ENCODE measurements at regions not wholly inside any gene's neighbourhood (a gene's known extent, or its start where the extent isn't known, plus 50 kb on each side); places are given as distances from the start of the nearest gene placed in this dataset.
A peak's percentile ranks its signal among the peaks of the same experiment; 100 is the strongest.

DNA sequence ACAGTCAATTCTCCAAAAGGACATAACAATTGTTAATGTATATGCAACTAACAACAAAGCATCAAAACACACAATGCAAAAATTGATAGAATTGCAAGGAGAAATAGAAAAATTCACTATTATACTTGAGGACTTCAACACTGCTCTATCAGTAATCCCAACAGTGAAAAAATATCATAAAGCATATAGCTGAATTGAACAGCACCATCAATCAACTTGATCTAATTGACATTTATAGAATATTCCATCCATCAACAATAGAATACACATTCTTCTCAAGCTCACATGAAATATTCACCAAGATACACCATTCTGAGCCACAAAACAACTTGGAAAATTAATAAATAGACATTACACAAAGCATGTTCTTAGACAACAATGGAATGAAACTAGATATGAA is 60.1 kb upstream of the ASXL3 start:
- DNase-seq = no peak

DNA sequence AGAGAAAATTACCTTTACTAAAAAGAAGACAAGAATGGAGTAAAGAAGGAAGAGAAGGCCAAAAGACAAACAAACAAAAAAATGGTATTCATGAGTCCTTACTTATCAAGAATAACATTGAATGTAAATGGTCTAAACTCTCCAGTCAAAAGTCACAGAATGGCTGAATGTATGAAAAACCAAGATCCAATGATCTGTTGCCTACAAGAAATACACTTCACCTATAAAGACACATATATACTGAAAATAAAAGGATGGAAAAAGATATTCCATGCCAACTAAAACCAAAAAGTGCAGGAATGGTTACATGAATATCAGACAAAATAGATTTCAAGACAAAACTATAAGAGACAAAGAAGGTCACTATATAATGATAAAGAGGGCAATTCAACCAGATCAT is 65.0 kb upstream of the ASXL3 start:
- DNase-seq = no peak

DNA sequence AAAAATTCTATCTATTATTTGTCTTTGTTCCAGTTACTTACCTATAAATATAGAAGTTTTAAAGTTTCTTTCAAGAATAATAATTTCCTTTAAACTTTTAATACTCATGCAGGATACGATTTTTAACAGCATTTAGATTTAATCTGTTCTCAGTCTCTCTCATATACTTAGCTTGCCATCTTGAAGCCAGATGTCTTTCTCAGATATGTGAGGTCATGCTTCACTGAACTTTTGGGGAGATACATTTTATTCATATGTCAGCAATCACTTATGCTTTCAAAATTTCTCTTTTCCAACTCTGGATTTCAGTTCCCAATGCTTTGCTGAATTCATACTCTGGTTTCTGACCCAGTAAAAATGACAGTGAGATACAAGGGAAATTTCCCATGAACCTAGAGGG is 66.5 kb upstream of the CCDC178 start:
- peak; percentile 18 for DNase-seq

DNA sequence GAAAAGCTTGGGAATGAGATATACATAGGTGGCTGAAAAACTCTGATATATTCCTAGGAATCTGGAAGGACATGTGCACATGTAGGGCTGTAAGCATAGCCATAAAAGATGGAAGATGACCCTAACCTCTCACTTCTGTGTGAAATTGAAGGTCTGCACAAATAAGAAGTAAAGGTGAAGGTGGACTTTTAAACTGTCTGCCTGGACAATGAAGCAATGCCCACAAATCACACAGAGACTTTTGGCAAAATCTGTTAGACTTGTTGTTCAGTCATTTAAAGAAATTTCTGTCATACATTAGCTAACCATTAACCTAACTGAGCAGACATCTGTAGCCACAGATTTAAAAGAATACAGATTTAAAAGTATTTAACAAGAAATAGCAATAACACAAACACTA is 65.3 kb upstream of the CCDC178 start:
- DNase-seq = no peak

DNA sequence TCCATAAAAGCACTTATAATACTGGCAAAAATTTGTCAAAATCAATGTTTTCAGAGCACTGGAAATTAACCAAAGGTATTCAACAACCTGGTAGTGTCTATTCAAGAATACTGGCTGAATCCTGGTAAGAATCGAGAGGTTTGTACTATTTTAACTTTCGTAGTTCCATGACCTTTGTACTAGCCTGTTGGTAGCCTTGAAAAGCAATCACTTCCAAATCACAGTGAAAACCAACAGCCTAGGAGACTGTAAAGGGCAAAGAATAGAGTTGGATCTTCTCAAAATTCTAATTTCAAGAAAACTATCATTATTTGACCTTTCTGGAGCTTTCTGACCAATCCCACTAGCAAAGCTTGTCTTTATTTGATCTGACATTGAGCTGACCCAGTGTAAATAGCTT is 64.8 kb upstream of the CCDC178 start:
- DNase-seq = no peak

DNA sequence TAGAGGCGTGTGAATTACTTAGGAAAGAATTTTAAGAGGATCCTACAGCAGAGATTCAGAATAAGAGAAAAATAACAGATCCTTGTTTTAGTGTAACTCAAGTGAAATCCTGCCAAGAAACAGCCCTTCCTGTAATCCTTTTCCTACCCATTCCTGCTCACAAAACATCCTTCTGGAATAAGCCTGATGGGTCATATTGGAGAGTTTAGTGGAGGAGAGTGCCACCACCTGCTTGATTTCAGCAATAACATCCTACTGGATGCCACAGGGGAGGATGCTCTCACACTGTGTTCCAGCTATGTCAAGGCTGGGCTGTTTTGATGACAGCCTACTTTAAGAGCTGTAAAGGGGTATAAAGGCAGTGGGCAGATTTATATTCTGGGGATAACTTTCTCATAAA is 54.8 kb upstream of the CCDC178 start:
- peak; percentile 56 for DNase-seq

Data from fibroblast of upper back skin (primary cell).